ENCODE measurements at regions not wholly inside any gene's neighbourhood (a gene's known extent, or its start where the extent isn't known, plus 50 kb on each side); places are given as distances from the start of the nearest gene placed in this dataset.
"Not testable (repeated sequence)": the region's sequence is repeated elsewhere in the genome, so short reads cannot be mapped to it uniquely, and the experiment has no call there.

- no peaks in the 10 kb centered on the region for H3K36me3 Mint-ChIP-seq (ENCODE audit: low read depth)
- no peak overlapping the region for H3K4me3 Mint-ChIP-seq
- H3K27ac Mint-ChIP-seq: peak overlapping the region in 2 of 3 experiments; percentile 93
- peaks cover 41% of the 10 kb centered on the region for H3K4me1 Mint-ChIP-seq
- peaks cover 4% of the 10 kb centered on the region for H3K27me3 Mint-ChIP-seq (ENCODE audit: low read depth)
- no peaks in the 10 kb centered on the region for H3K9me3 Mint-ChIP-seq
- no peak for TF ChIP-seq CTCF (IDR thresholded peaks at IDR 0.05; ENCODE audit: unreplicated experiment in 3 of 3)
Observed at GRCh38 chr12:114812384-114812783, 128.4 kb upstream of the TBX3 start.

GRCh38 chr12:114809097-114809496 is 125.1 kb upstream of the TBX3 start:
- Mint-ChIP-seq H3K27me3 (ENCODE audit: low read depth) (no peaks in the 10 kb centered on the region), H3K27ac (no peak overlapping the region), H3K4me1 (peaks cover 12% of the 10 kb centered on the region), H3K36me3 (ENCODE audit: low read depth) (no peaks in the 10 kb centered on the region), H3K9me3 (no peaks in the 10 kb centered on the region), H3K4me3 (no peak overlapping the region)
- TF ChIP-seq CTCF (IDR thresholded peaks at IDR 0.05; ENCODE audit: unreplicated experiment in 3 of 3): no peak

DNA sequence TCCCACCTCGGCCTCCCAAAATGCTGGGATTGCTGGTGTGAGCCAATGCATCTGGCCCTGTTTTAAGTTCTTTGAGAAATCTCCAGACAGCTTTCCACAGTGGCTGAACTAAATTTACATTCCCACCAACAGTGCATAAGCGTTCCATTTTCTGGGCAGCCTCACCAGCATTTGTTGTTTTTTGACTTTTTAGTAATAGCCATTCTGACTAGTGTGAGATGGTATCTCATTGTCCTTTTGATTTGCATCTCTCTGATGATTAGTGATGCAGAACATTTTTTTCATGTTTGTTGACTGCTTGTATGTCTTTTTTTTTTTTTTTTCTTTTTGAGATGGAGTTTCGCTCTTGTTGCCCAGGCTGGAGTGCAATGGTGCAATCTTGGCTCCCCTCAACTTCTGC is 117.4 kb upstream of the TBX3 start:
- H3K36me3 Mint-ChIP-seq (ENCODE audit: low read depth); H3K9me3 Mint-ChIP-seq; H3K27me3 Mint-ChIP-seq (ENCODE audit: low read depth); H3K4me3 Mint-ChIP-seq; H3K27ac Mint-ChIP-seq: not testable (repeated sequence)
- peaks cover 16% of the 10 kb centered on the region for H3K4me1 Mint-ChIP-seq

DNA sequence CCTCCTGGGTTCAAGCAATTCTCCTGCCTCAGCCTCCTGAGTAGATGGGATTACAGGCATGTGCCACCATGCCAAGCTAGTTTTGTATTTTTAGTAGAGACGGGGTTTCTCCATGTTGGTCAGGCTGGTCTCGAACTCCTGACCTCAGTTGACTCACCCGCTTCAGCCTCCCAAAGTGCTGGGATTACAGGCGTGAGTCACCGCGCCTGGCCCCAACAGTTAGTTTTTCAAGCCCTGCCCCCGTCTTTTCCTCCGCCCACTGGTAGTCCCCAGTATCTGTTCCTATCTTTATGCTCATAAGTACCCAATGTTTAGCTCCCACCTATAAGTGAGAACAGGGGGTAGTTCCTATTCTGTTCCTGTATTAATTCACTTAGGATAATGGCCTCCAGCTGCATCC is 116.6 kb upstream of the TBX3 start:
- not testable (repeated sequence) for H3K9me3 Mint-ChIP-seq; H3K36me3 Mint-ChIP-seq (ENCODE audit: low read depth); H3K4me3 Mint-ChIP-seq; H3K27me3 Mint-ChIP-seq (ENCODE audit: low read depth)
- peaks cover 16% of the 10 kb centered on the region for H3K4me1 Mint-ChIP-seq
- peak overlapping the region in 1 of 3 experiments; percentile 33 for H3K27ac Mint-ChIP-seq

DNA sequence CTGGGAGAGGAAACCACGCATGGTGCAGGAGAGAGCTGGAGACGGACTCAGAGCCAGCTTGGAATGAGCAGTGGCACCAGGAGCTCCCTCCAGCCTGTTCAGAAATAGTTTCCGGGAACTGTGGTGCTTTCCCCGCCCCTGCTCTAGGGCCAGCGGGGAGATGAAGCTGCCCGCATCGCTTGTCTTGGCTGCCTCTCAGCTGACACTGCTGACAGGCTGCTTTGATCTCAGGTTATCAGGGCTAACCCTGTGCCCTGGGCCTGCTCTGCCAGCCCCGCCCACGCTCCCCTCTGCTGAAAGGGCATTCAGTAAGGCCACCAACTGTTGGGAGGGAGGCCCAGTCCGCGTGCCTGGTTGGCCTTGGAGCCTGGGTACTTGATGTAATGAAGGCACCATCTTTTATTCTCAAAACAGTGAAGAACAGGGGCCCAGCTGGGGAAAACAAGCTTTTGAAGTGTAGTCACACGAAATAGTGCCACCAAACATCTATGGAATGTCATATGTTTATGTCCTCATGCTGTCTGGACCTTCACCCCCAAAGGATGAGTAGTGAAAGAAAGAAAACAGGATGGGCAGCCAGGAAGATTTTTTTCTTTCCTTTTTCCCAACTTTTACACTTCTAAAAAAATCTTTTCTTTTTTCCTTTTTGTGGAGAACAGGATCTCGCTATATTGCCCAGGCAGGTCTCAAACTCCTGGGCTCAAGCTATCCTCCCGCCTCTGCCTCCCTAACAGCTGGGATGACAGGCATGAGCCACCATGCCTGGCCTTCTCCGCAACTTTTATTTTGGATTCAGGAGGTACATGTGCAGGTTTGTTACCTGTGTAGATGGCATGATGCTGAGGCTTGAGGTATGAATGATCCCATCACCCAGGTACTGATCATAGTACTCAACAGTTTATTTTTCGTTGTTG is 115.9 kb upstream of the TBX3 start:
- Mint-ChIP-seq H3K27ac (peak overlapping the region in 2 of 3 experiments; percentile 33 to 46), H3K27me3 (ENCODE audit: low read depth) (no peaks in the 10 kb centered on the region), H3K9me3 (no peaks in the 10 kb centered on the region), H3K36me3 (ENCODE audit: low read depth) (no peaks in the 10 kb centered on the region), H3K4me3 (no peak overlapping the region), H3K4me1 (peaks cover 16% of the 10 kb centered on the region)
- no peak for TF ChIP-seq CTCF (IDR thresholded peaks at IDR 0.05; ENCODE audit: unreplicated experiment in 3 of 3)

DNA sequence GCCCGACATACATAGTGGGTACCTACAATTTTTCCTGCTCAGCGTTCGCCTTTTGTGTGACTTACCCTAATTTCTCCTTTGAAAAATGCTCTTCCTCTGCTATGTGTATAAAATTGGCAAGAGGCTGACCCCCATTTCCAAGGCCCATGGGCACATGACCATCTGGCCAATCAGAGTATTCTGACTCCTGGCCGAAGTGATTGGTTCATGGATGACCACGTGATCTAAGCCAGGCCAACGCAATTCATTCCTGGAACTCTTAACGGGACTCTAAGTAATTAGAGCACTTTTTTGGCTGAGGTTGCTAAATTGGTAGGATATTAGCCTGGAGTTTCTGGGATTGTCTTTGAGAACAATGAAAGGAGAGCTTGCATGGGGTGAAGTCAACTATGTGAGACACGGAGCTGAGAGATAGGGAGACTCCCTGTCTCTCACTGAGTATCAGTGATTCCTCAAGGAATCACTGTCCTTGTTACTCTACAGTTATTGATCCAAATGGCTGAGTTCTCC is 110.1 kb upstream of the TBX3 start:
- Mint-ChIP-seq H3K9me3 (no peaks in the 10 kb centered on the region), H3K27ac (no peak overlapping the region), H3K27me3 (ENCODE audit: low read depth) (peaks cover 9% of the 10 kb centered on the region), H3K36me3 (ENCODE audit: low read depth) (no peaks in the 10 kb centered on the region), H3K4me3 (no peak overlapping the region), H3K4me1 (peaks cover 7% of the 10 kb centered on the region)
- TF ChIP-seq CTCF (IDR thresholded peaks at IDR 0.05; ENCODE audit: unreplicated experiment in 3 of 3): no peak

- Mint-ChIP-seq H3K4me3 (no peak overlapping the region), H3K27me3 (ENCODE audit: low read depth) (peaks cover 9% of the 10 kb centered on the region), H3K27ac (no peak overlapping the region), H3K36me3 (ENCODE audit: low read depth) (no peaks in the 10 kb centered on the region), H3K9me3 (no peaks in the 10 kb centered on the region), H3K4me1 (no peaks in the 10 kb centered on the region)
- no peak for TF ChIP-seq CTCF (IDR thresholded peaks at IDR 0.05; ENCODE audit: unreplicated experiment in 3 of 3)
Observed at GRCh38 chr12:114790276-114790675, 106.3 kb upstream of the TBX3 start.
